GM12878 (cell line): ENCODE measurements at regions not wholly inside any gene's neighbourhood (a gene's known extent, or its start where the extent isn't known, plus 50 kb on each side); places are given as distances from the start of the nearest gene placed in this dataset.

Experiments used
- ATAC-seq: fragments of 200-7000 bp; cut with Tn5 transposase; 3 replicates; pipeline ENCODE4 v1.9.1; 2020; ENCODE audit warnings: mild to moderate bottlenecking, moderate library complexity
- BruUV-seq: library from RNA; stranded (reverse); fragments of 400-500 nt; replicated peaks from 2 replicates; lab custom pipeline; 2021; lab: Mats Ljungman, UMichigan
- CTCF ChIA-PET: fragments of 300-600 bp; sonication (Branson Sonifier 250); formaldehyde crosslinking; extraction: SDS; loops from one replicate; lab custom pipeline; 2021; ENCODE audit warnings: inconsistent platforms; lab: Yijun Ruan, JAX
- POLR2A ChIA-PET: fragments of 350-600 bp; formaldehyde crosslinking; extraction: SDS; loops from one replicate; lab custom pipeline; 2021; ENCODE audit warnings: inconsistent platforms; lab: Charles Lee
- RAD21 ChIA-PET: fragments of 300-600 bp; sonication (Branson Sonifier 250); formaldehyde crosslinking; loops from one replicate; lab custom pipeline; 2023; ENCODE audit warnings: antibody characterized with exemption; ENCODE audit not compliant: unreplicated experiment; lab: Charles Lee
- SMC1A ChIA-PET: fragments of 300-600 bp; sonication (Branson Sonifier 250); formaldehyde crosslinking; loops from one replicate; lab custom pipeline; 2023; ENCODE audit not compliant: unreplicated experiment, uncharacterized antibody; lab: Charles Lee
- DNase-seq: peaks from one replicate; pipeline ENCODE4 v3.0.0-alpha.2; 2011; ENCODE audit warnings: low read depth, low spot score
- FAIRE-seq: peaks from 3 replicates; lab custom pipeline; 2011; peaks lifted over from hg19 to GRCh38; lab: Jason Lieb, UNC
- H2AFZ ChIP-seq: 2 replicates; pipeline ENCODE4 v1.6.0; 2011; ENCODE audit warnings: low read depth, low read length, control low read depth; ENCODE audit not compliant: control insufficient read depth
- H3K27ac ChIP-seq: 2 replicates; pipeline ENCODE4 v1.5.1; 2011; ENCODE audit warnings: control low read depth; ENCODE audit not compliant: control insufficient read depth, insufficient read depth
- H3K27me3 ChIP-seq, 2 experiments: replicated peaks in 1 of 2; 2 replicates each; pipeline versions ENCODE4 v1.6.0 to v1.6.1; 2011; ENCODE audit warnings: low read length in 1 of 2; ENCODE audit not compliant: control insufficient read depth in 2 of 2, insufficient read depth in 2 of 2
- H3K36me3 ChIP-seq, 2 experiments: 2 replicates each; pipeline ENCODE4 v1.5.1; 2011; ENCODE audit warnings: low read length in 1 of 2; ENCODE audit not compliant: control insufficient read depth in 2 of 2, insufficient read depth in 2 of 2
- H3K4me1 ChIP-seq: 2 replicates; pipeline ENCODE4 v1.6.1; 2011; ENCODE audit warnings: mild to moderate bottlenecking, low read length, moderate library complexity, mixed read lengths; ENCODE audit not compliant: control insufficient read depth, insufficient read depth
- H3K4me2 ChIP-seq: 2 replicates; pipeline ENCODE4 v1.6.0; 2011; ENCODE audit warnings: control low read depth; ENCODE audit not compliant: control insufficient read depth, insufficient read depth
- H3K4me3 ChIP-seq: fragments of 200-600 bp; sonication (generic); 2 replicates; pipeline ENCODE4 v1.5.1; 2016
- H3K79me2 ChIP-seq: 2 replicates; pipeline ENCODE4 v1.6.0; 2011; ENCODE audit warnings: low read length; ENCODE audit not compliant: control insufficient read depth, insufficient read depth
- H3K9ac ChIP-seq: 2 replicates; pipeline ENCODE4 v1.8.0; 2011; ENCODE audit warnings: low read length, control low read depth, mixed read lengths; ENCODE audit not compliant: control insufficient read depth, insufficient read depth
- H3K9me3 ChIP-seq: replicated peaks from 3 replicates; pipeline ENCODE4 v1.5.1; 2011; ENCODE audit warnings: mild to moderate bottlenecking, low read length; ENCODE audit not compliant: control insufficient read depth, insufficient read depth
- H4K20me1 ChIP-seq: 2 replicates; pipeline ENCODE4 v1.6.0; 2011; ENCODE audit not compliant: control insufficient read depth, insufficient read depth
- ATF7 ChIP-seq: fragments of 450-650 bp; IDR thresholded peaks from 2 replicates; pipeline ENCODE4 v1.6.1; 2016; ENCODE audit warnings: low read depth, mild to moderate bottlenecking
- CREB1 ChIP-seq: IDR thresholded peaks from 2 replicates; pipeline ENCODE4 v1.6.1; 2012; ENCODE audit warnings: low read depth, mild to moderate bottlenecking, inconsistent platforms
- POLR2AphosphoS2 ChIP-seq: IDR thresholded peaks from 2 replicates; pipeline ENCODE4 v1.6.1; 2011; ENCODE audit warnings: low read depth, mild to moderate bottlenecking, low read length, improper control_type of control experiment, moderate library complexity
- SMC3 ChIP-seq: IDR thresholded peaks from 2 replicates; pipeline ENCODE4 v1.6.1; 2011; ENCODE audit warnings: low read length, improper control_type of control experiment, borderline replicate concordance
- SPI1 ChIP-seq: IDR thresholded peaks from 2 replicates; pipeline ENCODE4 v1.6.1; 2011; ENCODE audit warnings: low read depth, mild to moderate bottlenecking, low read length, moderate library complexity, borderline replicate concordance; ENCODE audit not compliant: insufficient read depth
- STAT1 ChIP-seq: fragments of 450-650 bp; conservative IDR thresholded peaks from 2 replicates; pipeline ENCODE4 v1.6.1; 2014; ENCODE audit warnings: antibody characterized with exemption, mild to moderate bottlenecking
- WRNIP1 ChIP-seq: IDR thresholded peaks from 2 replicates; pipeline ENCODE4 v1.6.1; 2011; ENCODE audit warnings: low read depth, low read length, improper control_type of control experiment, borderline replicate concordance
- WGBS: methylation state at CpG from one replicate; pipeline ENCODE4 v1.1.6; 2016; ENCODE audit warnings: low lambda C conversion rate; ENCODE audit not compliant: insufficient replicate concordance, insufficient coverage; ENCODE audit errors: missing lambda C conversion rate; 5-methylcytosine and 5-hydroxymethylcytosine counted together
- in situ Hi-C: fragments of 300-500 bp; cut with MboI; formaldehyde crosslinking; loops from 9 replicates; pipeline ENCODE4 v1.14.3; 2018; ENCODE audit warnings: mixed read lengths
- intact Hi-C: fragments of 100-400 bp; cut with micrococcal nuclease; formaldehyde crosslinking; loops from one replicate; pipeline ENCODE4 v1.14.2; 2022; ENCODE audit not compliant: unreplicated experiment
- TF ChIP-seq, protein P1 (sequence below): fragments of 150-350 bp; IDR thresholded peaks from 2 replicates; pipeline ENCODE4 v1.6.1; 2016; ENCODE audit warnings: low read depth, low read length
- TF ChIP-seq, protein P2 (sequence below): IDR thresholded peaks from 2 replicates; pipeline ENCODE4 v1.6.1; 2012; ENCODE audit warnings: low read length, inconsistent platforms

DNA sequence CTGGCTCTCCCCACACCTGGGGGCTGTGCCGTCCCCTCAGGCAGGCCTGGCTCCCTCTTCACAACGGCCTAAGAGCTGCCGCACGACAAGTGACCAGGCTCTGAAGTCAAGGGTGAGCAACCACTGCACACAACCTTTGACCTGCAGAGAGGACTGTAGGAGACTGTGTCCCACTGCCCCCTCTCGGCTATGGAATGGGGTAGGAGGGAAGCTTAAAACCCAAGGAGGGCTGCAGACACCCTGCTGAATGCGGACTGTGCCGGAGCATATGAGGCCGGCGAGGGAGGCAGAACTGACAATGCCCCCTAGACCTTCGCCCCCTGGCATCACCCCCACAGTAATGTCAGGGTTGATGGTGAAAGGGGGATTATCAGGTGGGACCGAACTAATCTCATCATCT lies 311.9 kb downstream of the CTTN start:
- TF ChIP-seq CREB1: no peak
- TF ChIP-seq SPI1: no peak
- TF ChIP-seq WRNIP1: no peak
- TF ChIP-seq STAT1: no peak
- TF ChIP-seq POLR2AphosphoS2: no peak
- no peak for TF ChIP-seq ATF7
- TF ChIP-seq, protein P1, sequence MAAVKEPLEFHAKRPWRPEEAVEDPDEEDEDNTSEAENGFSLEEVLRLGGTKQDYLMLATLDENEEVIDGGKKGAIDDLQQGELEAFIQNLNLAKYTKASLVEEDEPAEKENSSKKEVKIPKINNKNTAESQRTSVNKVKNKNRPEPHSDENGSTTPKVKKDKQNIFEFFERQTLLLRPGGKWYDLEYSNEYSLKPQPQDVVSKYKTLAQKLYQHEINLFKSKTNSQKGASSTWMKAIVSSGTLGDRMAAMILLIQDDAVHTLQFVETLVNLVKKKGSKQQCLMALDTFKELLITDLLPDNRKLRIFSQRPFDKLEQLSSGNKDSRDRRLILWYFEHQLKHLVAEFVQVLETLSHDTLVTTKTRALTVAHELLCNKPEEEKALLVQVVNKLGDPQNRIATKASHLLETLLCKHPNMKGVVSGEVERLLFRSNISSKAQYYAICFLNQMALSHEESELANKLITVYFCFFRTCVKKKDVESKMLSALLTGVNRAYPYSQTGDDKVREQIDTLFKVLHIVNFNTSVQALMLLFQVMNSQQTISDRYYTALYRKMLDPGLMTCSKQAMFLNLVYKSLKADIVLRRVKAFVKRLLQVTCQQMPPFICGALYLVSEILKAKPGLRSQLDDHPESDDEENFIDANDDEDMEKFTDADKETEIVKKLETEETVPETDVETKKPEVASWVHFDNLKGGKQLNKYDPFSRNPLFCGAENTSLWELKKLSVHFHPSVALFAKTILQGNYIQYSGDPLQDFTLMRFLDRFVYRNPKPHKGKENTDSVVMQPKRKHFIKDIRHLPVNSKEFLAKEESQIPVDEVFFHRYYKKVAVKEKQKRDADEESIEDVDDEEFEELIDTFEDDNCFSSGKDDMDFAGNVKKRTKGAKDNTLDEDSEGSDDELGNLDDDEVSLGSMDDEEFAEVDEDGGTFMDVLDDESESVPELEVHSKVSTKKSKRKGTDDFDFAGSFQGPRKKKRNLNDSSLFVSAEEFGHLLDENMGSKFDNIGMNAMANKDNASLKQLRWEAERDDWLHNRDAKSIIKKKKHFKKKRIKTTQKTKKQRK: no peak
- no peak for TF ChIP-seq SMC3
- TF ChIP-seq, protein P2, sequence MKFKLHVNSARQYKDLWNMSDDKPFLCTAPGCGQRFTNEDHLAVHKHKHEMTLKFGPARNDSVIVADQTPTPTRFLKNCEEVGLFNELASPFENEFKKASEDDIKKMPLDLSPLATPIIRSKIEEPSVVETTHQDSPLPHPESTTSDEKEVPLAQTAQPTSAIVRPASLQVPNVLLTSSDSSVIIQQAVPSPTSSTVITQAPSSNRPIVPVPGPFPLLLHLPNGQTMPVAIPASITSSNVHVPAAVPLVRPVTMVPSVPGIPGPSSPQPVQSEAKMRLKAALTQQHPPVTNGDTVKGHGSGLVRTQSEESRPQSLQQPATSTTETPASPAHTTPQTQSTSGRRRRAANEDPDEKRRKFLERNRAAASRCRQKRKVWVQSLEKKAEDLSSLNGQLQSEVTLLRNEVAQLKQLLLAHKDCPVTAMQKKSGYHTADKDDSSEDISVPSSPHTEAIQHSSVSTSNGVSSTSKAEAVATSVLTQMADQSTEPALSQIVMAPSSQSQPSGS: no peak
- no peaks in the 10 kb centered on the region for H3K9me3 ChIP-seq
- WGBS: 61% methylated on average over 11 of the region's 11 CpGs
- no peaks in the 10 kb centered on the region; a peak in 1 of 4 replicates for H3K27me3 ChIP-seq
- no peaks in the 10 kb centered on the region for H4K20me1 ChIP-seq
- intact Hi-C loops: no loop called here
- FAIRE-seq: no peak
- ChIA-PET CTCF (no interaction called here), POLR2A (no interaction called here), RAD21 (no interaction called here), SMC1A (no interaction called here)
- in situ Hi-C loops: no loop called here
- H3K36me3 ChIP-seq: no peaks in the 10 kb centered on the region
- no peak overlapping the region for H3K9ac ChIP-seq
- no peak overlapping the region for H2AFZ ChIP-seq
- no peak overlapping the region for H3K27ac ChIP-seq
- no peaks in the 10 kb centered on the region for H3K79me2 ChIP-seq
- H3K4me3 ChIP-seq: no peak overlapping the region
- DNase-seq: no peak
- no TSS peak for BruUV-seq
- H3K4me1 ChIP-seq: no peaks in the 10 kb centered on the region
- no peak overlapping the region for H3K4me2 ChIP-seq
- ATAC-seq: no peak
